ENCODE measurements at regions not wholly inside any gene's neighbourhood (a gene's known extent, or its start where the extent isn't known, plus 50 kb on each side); places are given as distances from the start of the nearest gene placed in this dataset.

- TF ChIP-seq EZH2 (IDR thresholded peaks at IDR 0.05) (no peak), POLR2A (IDR thresholded peaks at IDR 0.05; ENCODE audit: borderline replicate concordance, extremely low read depth, insufficient read depth, insufficient read length) (no peak), CTCF (IDR thresholded peaks at IDR 0.05 in 2 of 3, conservative IDR thresholded peaks at IDR 0.05 in 1 of 3; ENCODE audit: borderline replicate concordance in 1 of 3, insufficient read depth in 1 of 3, low read depth in 2 of 3, low read length in 2 of 3) (no peak), ATF3 (IDR thresholded peaks at IDR 0.05) (no peak), REST (IDR thresholded peaks at IDR 0.05; ENCODE audit: low read depth) (no peak), RAD21 (IDR thresholded peaks at IDR 0.05; ENCODE audit: low read depth) (no peak), CEBPB (IDR thresholded peaks at IDR 0.05; ENCODE audit: low read depth) (no peak), POLR2AphosphoS5 (IDR thresholded peaks at IDR 0.05; ENCODE audit: low read depth, low read length) (no peak), ZFX (IDR thresholded peaks at IDR 0.05) (no peak), YY1 (IDR thresholded peaks at IDR 0.05; ENCODE audit: extremely low read depth, insufficient replicate concordance, low read depth, low read length) (no peak)
These were observed 139.9 kb downstream of the ZNF608 start for GRCh38 chr5:124606543-124606942.

All from HCT116 (cell line).